RWPE2 (cell line): ENCODE measurements at regions not wholly inside any gene's neighbourhood (a gene's known extent, or its start where the extent isn't known, plus 50 kb on each side); places are given as distances from the start of the nearest gene placed in this dataset.

ENCODE experiments used
- ATAC-seq: fragments of 200-7000 bp; cut with Tn5 transposase; 3 replicates; pipeline ENCODE4 v1.9.1; 2021; ENCODE audit warnings: low read depth
- DNase-seq: peaks from one replicate; pipeline ENCODE4 v3.0.0-alpha.2; 2020; ENCODE audit warnings: low spot score
- H3K27ac ChIP-seq: fragments of 450-650 bp; 2 replicates; pipeline ENCODE4 v1.5.1; 2017; ENCODE audit warnings: mild to moderate bottlenecking; ENCODE audit not compliant: poor library complexity, severe bottlenecking
- H3K27me3 ChIP-seq: fragments of 250-450 bp; sonication (Bioruptor Pico); 2 replicates; pipeline ENCODE4 v1.5.1; 2021; ENCODE audit warnings: mild to moderate bottlenecking, moderate library complexity; ENCODE audit not compliant: insufficient read depth, poor library complexity, severe bottlenecking
- H3K36me3 ChIP-seq: fragments of 250-450 bp; sonication (Bioruptor Pico); 2 replicates; pipeline ENCODE4 v1.5.1; 2020; ENCODE audit warnings: low read depth, mild to moderate bottlenecking, moderate library complexity
- H3K4me1 ChIP-seq: fragments of 250-450 bp; sonication (Bioruptor Pico); 2 replicates; pipeline ENCODE4 v1.5.1; 2021; ENCODE audit warnings: mild to moderate bottlenecking, moderate library complexity; ENCODE audit not compliant: insufficient read depth, poor library complexity, severe bottlenecking
- H3K4me3 ChIP-seq: fragments of 250-450 bp; sonication (Bioruptor Pico); 2 replicates; pipeline ENCODE4 v1.5.1; 2021; ENCODE audit warnings: mild to moderate bottlenecking, moderate library complexity; ENCODE audit not compliant: severe bottlenecking
- H3K9me3 ChIP-seq: fragments of 250-450 bp; sonication (Bioruptor Pico); 2 replicates; pipeline ENCODE4 v1.5.1; 2021; ENCODE audit warnings: mild to moderate bottlenecking, moderate library complexity; ENCODE audit not compliant: severe bottlenecking
- CTCF ChIP-seq: fragments of 450-650 bp; IDR thresholded peaks from one replicate; pipeline ENCODE4 v1.5.1; 2017; ENCODE audit warnings: mild to moderate bottlenecking, moderate library complexity; ENCODE audit not compliant: poor library complexity, severe bottlenecking

- Histone ChIP-seq H3K9me3 (no peaks in the 10 kb centered on the region), H3K36me3 (no peaks in the 10 kb centered on the region), H3K4me1 (peaks cover 12% of the 10 kb centered on the region), H3K4me3 (no peak overlapping the region), H3K27ac (no peak overlapping the region), H3K27me3 (no peaks in the 10 kb centered on the region)
- TF ChIP-seq CTCF = no peak
- ATAC-seq (no peak), DNase-seq (no peak)
Measured at GRCh38 chr12:105436636-105437035, 106.1 kb downstream of the C12orf75 start.

GRCh38 chr12:105440037-105440664 is 109.7 kb downstream of the C12orf75 start:
- no peak overlapping the region for H3K4me3 ChIP-seq
- H3K4me1 ChIP-seq = peaks cover 9% of the 10 kb centered on the region
- DNase-seq = no peak
- H3K27me3 ChIP-seq = no peaks in the 10 kb centered on the region
- no peak overlapping the region for H3K27ac ChIP-seq
- TF ChIP-seq CTCF = no peak
- no peaks in the 10 kb centered on the region for H3K36me3 ChIP-seq
- ATAC-seq = no peak
- H3K9me3 ChIP-seq = no peaks in the 10 kb centered on the region

GRCh38 chr12:105443802-105444652 is 113.5 kb downstream of the C12orf75 start:
- ATAC-seq (no peak), DNase-seq (no peak)
- Histone ChIP-seq H3K4me3 (no peak overlapping the region), H3K36me3 (no peaks in the 10 kb centered on the region), H3K4me1 (peaks cover 19% of the 10 kb centered on the region), H3K27me3 (no peaks in the 10 kb centered on the region), H3K27ac (peak overlapping the region; percentile 90), H3K9me3 (no peaks in the 10 kb centered on the region)
- TF ChIP-seq CTCF = no peak

GRCh38 chr12:105444653-105445102 is 114.2 kb downstream of the C12orf75 start:
- Histone ChIP-seq H3K27ac (peak overlapping the region; percentile 90), H3K27me3 (no peaks in the 10 kb centered on the region), H3K4me1 (peaks cover 19% of the 10 kb centered on the region), H3K36me3 (no peaks in the 10 kb centered on the region), H3K4me3 (no peak overlapping the region), H3K9me3 (no peaks in the 10 kb centered on the region)
- DNase-seq (no peak), ATAC-seq (peak; percentile 83)
- TF ChIP-seq CTCF = no peak

- no peak for TF ChIP-seq CTCF
- peak; percentile 9; the same call in 1 of the 3 replicates for ATAC-seq
Measured at GRCh38 chr12:105445249-105445648, 114.8 kb downstream of the C12orf75 start.

More at GRCh38 chr12:105445249-105445648, 114.8 kb downstream of the C12orf75 start:
- Histone ChIP-seq H3K4me1 (peaks cover 19% of the 10 kb centered on the region), H3K36me3 (no peaks in the 10 kb centered on the region), H3K27me3 (no peaks in the 10 kb centered on the region), H3K4me3 (no peak overlapping the region), H3K9me3 (no peaks in the 10 kb centered on the region), H3K27ac (peak overlapping the region; percentile 90)
- DNase-seq = no peak
